SK-N-SH (cell line): ENCODE measurements at regions not wholly inside any gene's neighbourhood (a gene's known extent, or its start where the extent isn't known, plus 50 kb on each side); places are given as distances from the start of the nearest gene placed in this dataset.
A peak's percentile ranks its signal among the peaks of the same experiment; 100 is the strongest.

Experiments
- CTCF ChIA-PET: fragments of 300-600, 350-600 bp; formaldehyde crosslinking; extraction: SDS; loops from one replicate; lab custom pipeline; 2021; lab: Yijun Ruan, JAX
- POLR2A ChIA-PET: fragments of 350-600 bp; sonication (Branson Sonifier 250); formaldehyde crosslinking; extraction: SDS; loops from one replicate; lab custom pipeline; 2020; ENCODE audit warnings: antibody characterized with exemption, inconsistent platforms; lab: Yijun Ruan, JAX
- DNase-seq: peaks from one replicate; pipeline ENCODE4 v3.0.0; 2012
- H2AFZ ChIP-seq: fragments of 200-600 bp; sonication (generic); 2 replicates; pipeline ENCODE4 v1.8.1; 2016; ENCODE audit warnings: antibody characterized with exemption, mild to moderate bottlenecking, low read depth
- H3F3A ChIP-seq: fragments of 200-600 bp; sonication (generic); replicated peaks from 2 replicates; pipeline ENCODE3; 2016; ENCODE audit warnings: antibody characterized with exemption, mild to moderate bottlenecking; ENCODE audit not compliant: insufficient read depth
- H3K27ac ChIP-seq, 2 experiments: fragments of 200-500 bp in 1 of 2; fragments of 200-600 bp in 1 of 2; sonication (Bioruptor generic) in 1 of 2; sonication (generic), shearing (Covaris generic) in 1 of 2; 2 replicates each; pipeline versions ENCODE4 v1.5.1 to v1.6.1; 2014 to 2016; ENCODE audit warnings: low read depth in 2 of 2, inconsistent platforms in 1 of 2, low read length in 1 of 2, mild to moderate bottlenecking in 1 of 2, mixed read lengths in 1 of 2
- H3K27me3 ChIP-seq: fragments of 200-600 bp; sonication (generic), shearing (Covaris generic); 2 replicates; pipeline ENCODE4 v1.6.1; 2016; ENCODE audit warnings: mixed run types; ENCODE audit not compliant: insufficient read depth
- H3K36me3 ChIP-seq, 2 experiments: fragments of 200-500 bp in 1 of 2; fragments of 200-600 bp in 1 of 2; sonication (Bioruptor generic) in 1 of 2; sonication (generic) in 1 of 2; replicated peaks in 1 of 2; 2 replicates each; pipeline versions ENCODE3 to v1.5.1; 2014 to 2016; ENCODE audit warnings: low read length in 1 of 2, mild to moderate bottlenecking in 1 of 2; ENCODE audit not compliant: insufficient read depth in 2 of 2, control insufficient read depth in 1 of 2
- H3K4me1 ChIP-seq, 2 experiments: fragments of 200-500 bp in 1 of 2; fragments of 200-600 bp in 1 of 2; sonication (Bioruptor generic) in 1 of 2; sonication (generic), shearing (Covaris generic) in 1 of 2; 2 replicates each; pipeline versions ENCODE4 v1.5.1 to v1.6.1; 2014 to 2016; ENCODE audit warnings: low read depth in 1 of 2, low read length in 1 of 2, mixed run types in 1 of 2; ENCODE audit not compliant: insufficient read depth in 2 of 2, control insufficient read depth in 1 of 2
- H3K4me2 ChIP-seq: fragments of 200-600 bp; sonication (generic), shearing (Covaris generic); 2 replicates; pipeline ENCODE4 v1.6.1; 2017; ENCODE audit warnings: mixed run types
- H3K4me3 ChIP-seq, 2 experiments: fragments of 200-500 bp in 1 of 2; fragments of 200-600 bp in 1 of 2; sonication (Bioruptor generic) in 1 of 2; sonication (generic), shearing (Covaris generic) in 1 of 2; 2 replicates each; pipeline versions ENCODE4 v1.5.1 to v1.8.1; 2014 to 2016; ENCODE audit warnings: low read depth in 2 of 2, inconsistent platforms in 1 of 2, low read length in 1 of 2, mild to moderate bottlenecking in 1 of 2, mixed read lengths in 1 of 2, moderate library complexity in 1 of 2
- H3K79me2 ChIP-seq: fragments of 200-600 bp; sonication (generic); 2 replicates; pipeline ENCODE4 v1.8.1; 2017; ENCODE audit warnings: mild to moderate bottlenecking; ENCODE audit not compliant: insufficient read depth
- H3K9ac ChIP-seq: fragments of 200-600 bp; sonication (generic); 2 replicates; pipeline ENCODE4 v1.6.1; 2017; ENCODE audit warnings: mixed run types
- H3K9me2 ChIP-seq: fragments of 200-600 bp; sonication (generic); 2 replicates; pipeline ENCODE4 v1.6.1; 2017; ENCODE audit warnings: mixed run types
- H3K9me3 ChIP-seq: fragments of 200-600 bp; sonication (generic); 2 replicates; pipeline ENCODE4 v1.6.1; 2017; ENCODE audit warnings: mixed run types, mild to moderate bottlenecking, moderate library complexity
- H4K20me1 ChIP-seq: fragments of 200-600 bp; sonication (generic); 2 replicates; pipeline ENCODE4 v1.6.1; 2017; ENCODE audit warnings: mild to moderate bottlenecking, mixed run types; ENCODE audit not compliant: insufficient read depth
- CHD2 ChIP-seq: fragments of 150-350 bp; IDR thresholded peaks from 2 replicates; pipeline ENCODE4 v1.6.1; 2018; ENCODE audit warnings: low read length; ENCODE audit not compliant: partially characterized antibody
- CTCF ChIP-seq: fragments of 200-600 bp; sonication (generic); IDR thresholded peaks from 2 replicates; pipeline ENCODE4 v1.6.1; 2017; ENCODE audit warnings: antibody characterized with exemption, mild to moderate bottlenecking, moderate library complexity
- GATA2 ChIP-seq: sonication (generic); formaldehyde crosslinking; IDR thresholded peaks from 2 replicates; pipeline ENCODE4 v1.5.0; 2020; ENCODE audit warnings: mild to moderate bottlenecking, missing genetic modification reagents
- JUND ChIP-seq: IDR thresholded peaks from 2 replicates; pipeline ENCODE4 v1.4.0; 2012
- NRF1 ChIP-seq: IDR thresholded peaks from 2 replicates; pipeline ENCODE4 v1.6.1; 2012; ENCODE audit warnings: low read depth, mild to moderate bottlenecking, low read length
- RAD21 ChIP-seq: IDR thresholded peaks from 2 replicates; pipeline ENCODE4 v1.6.1; 2012; ENCODE audit warnings: mild to moderate bottlenecking, low read length
- RCOR1 ChIP-seq: fragments of 150-350 bp; IDR thresholded peaks from 2 replicates; pipeline ENCODE4 v1.6.1; 2017; ENCODE audit warnings: antibody characterized with exemption, low read length
- TAF1 ChIP-seq: IDR thresholded peaks from 2 replicates; pipeline ENCODE4 v1.6.1; 2012; ENCODE audit warnings: low read depth, mild to moderate bottlenecking, low read length, moderate library complexity, borderline replicate concordance
- TCF12 ChIP-seq: IDR thresholded peaks from 2 replicates; pipeline ENCODE4 v1.4.0; 2012
- TEAD4 ChIP-seq: IDR thresholded peaks from 2 replicates; pipeline ENCODE4 v1.4.0; 2012; ENCODE audit warnings: mild to moderate bottlenecking, borderline replicate concordance; ENCODE audit not compliant: insufficient read depth
- USF2 ChIP-seq: fragments of 150-350 bp; IDR thresholded peaks from 2 replicates; pipeline ENCODE4 v1.6.1; 2017; ENCODE audit warnings: antibody characterized with exemption, low read length, low read depth, borderline replicate concordance
- YY1 ChIP-seq: IDR thresholded peaks from 2 replicates; pipeline ENCODE4 v1.4.0; 2012; ENCODE audit warnings: low read depth, mild to moderate bottlenecking
- WGBS: methylation state at CpG from one replicate; pipeline ENCODE4 v1.1.6; 2017; ENCODE audit warnings: low lambda C conversion rate; 5-methylcytosine and 5-hydroxymethylcytosine counted together

DNA sequence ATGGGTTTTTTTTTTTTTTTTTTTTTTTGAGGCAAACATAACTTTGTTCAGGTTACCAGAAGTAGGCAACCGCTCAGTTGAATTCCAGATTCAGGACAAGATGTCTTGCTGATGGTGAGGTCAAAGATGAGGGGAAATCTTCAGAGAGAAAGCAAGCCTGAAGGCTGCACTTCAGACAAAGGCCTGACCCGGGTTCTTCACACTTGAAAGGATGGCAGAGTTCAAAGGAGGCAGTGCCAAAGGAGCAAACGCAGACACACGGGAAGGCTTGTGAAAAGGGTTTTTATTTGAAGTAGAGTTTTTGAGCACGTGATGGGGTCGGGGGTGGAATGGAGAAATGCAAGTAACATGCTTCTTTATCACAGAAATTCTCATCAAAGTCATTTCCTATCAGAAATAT is 960.2 kb upstream of the EEF2KMT start (continued):
- TF ChIP-seq USF2, result no peak

DNA sequence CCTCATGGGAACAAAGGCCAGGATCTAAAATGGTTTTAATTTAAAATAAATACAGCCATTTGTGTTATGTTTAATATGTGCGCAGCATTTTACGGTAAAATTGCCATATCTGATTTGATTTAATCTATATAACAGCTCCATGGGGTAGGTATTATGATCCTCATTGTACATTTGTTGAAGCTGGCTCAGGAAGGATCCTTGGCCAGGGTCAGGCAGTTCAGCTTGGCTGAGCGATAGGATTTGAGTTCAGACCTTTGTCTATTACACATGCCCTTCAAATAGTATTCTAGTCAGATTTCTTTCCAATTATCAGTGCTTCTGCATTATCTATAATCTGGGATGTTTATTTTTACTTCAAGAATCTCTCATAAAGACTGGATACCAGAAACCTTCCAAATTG is 950.4 kb upstream of the EEF2KMT start:
- H3K9ac ChIP-seq, result no peak overlapping the region
- no peaks in the 10 kb centered on the region for H3F3A ChIP-seq
- TF ChIP-seq TEAD4 (no peak), GATA2 (peak; percentile 38; the same call in 1 of the 2 replicates)
- H3K36me3 ChIP-seq, result no peaks in the 10 kb centered on the region
- peaks cover 0 to 8% of the 10 kb centered on the region in 2 experiments; a peak in 2 of 4 replicates for H3K4me1 ChIP-seq
- no peaks in the 10 kb centered on the region for H3K79me2 ChIP-seq
- H3K4me3 ChIP-seq, result no peak overlapping the region
- no peaks in the 10 kb centered on the region for H3K9me3 ChIP-seq
- DNase-seq, result peak; percentile 35
- no peaks in the 10 kb centered on the region for H3K27me3 ChIP-seq
- no peak overlapping the region for H2AFZ ChIP-seq
- ChIA-PET POLR2A (no interaction called here), CTCF (interaction anchor here (0.7 to 2.3 kb wide), 5 partner anchors 10 to 526 kb away, joined by 3 to 5 read pairs (median 4); no protein-coding TSS in a partner anchor)
- no peak overlapping the region for H3K27ac ChIP-seq
- H3K9me2 ChIP-seq, result no peaks in the 10 kb centered on the region
- no peak overlapping the region for H3K4me2 ChIP-seq
- no peaks in the 10 kb centered on the region for H4K20me1 ChIP-seq
- WGBS, result 21% methylated on average over 3 of the region's 3 CpGs

- Histone ChIP-seq H3K4me2 (no peak overlapping the region), H3K27ac (no peak overlapping the region), H4K20me1 (no peaks in the 10 kb centered on the region), H3K4me3 (no peak overlapping the region), H3K4me1 (peaks cover 0 to 8% of the 10 kb centered on the region in 2 experiments; a peak in 2 of 4 replicates), H3K9ac (no peak overlapping the region), H2AFZ (no peak overlapping the region), H3K9me3 (no peaks in the 10 kb centered on the region), H3K27me3 (no peaks in the 10 kb centered on the region), H3F3A (no peaks in the 10 kb centered on the region), H3K79me2 (no peaks in the 10 kb centered on the region), H3K36me3 (no peaks in the 10 kb centered on the region), H3K9me2 (no peaks in the 10 kb centered on the region)
- TF ChIP-seq NRF1 (no peak), JUND (no peak)
- 15% methylated on average over 3 of the region's 3 CpGs for WGBS
- ChIA-PET CTCF (interaction anchor here (0.6 to 2.3 kb wide), 6 partner anchors 9 to 527 kb away, joined by 3 to 5 read pairs (median 3); no protein-coding TSS in a partner anchor), POLR2A (no interaction called here)
- no peak for DNase-seq
Observed at GRCh38 chr16:6047325-6047724, 949.7 kb upstream of the EEF2KMT start.

- no peak overlapping the region for H3K4me2 ChIP-seq
- ChIA-PET CTCF (interaction anchor here (1.0 to 1.6 kb wide), 3 partner anchors 23 to 534 kb away, joined by 3 to 5 read pairs (median 5); no protein-coding TSS in a partner anchor), POLR2A (no interaction called here)
- DNase-seq, result peak; percentile 24
- H3F3A ChIP-seq, result no peaks in the 10 kb centered on the region
- H3K27me3 ChIP-seq, result no peaks in the 10 kb centered on the region
- no peak overlapping the region for H2AFZ ChIP-seq
- H3K27ac ChIP-seq, result no peak overlapping the region
- 36% methylated on average over 5 of the region's 5 CpGs for WGBS
- no peak overlapping the region for H3K9ac ChIP-seq
- no peaks in the 10 kb centered on the region for H3K79me2 ChIP-seq
- no peaks in the 10 kb centered on the region for H3K36me3 ChIP-seq
- H3K9me2 ChIP-seq, result no peaks in the 10 kb centered on the region
- no peaks in the 10 kb centered on the region; a peak in 1 of 4 replicates for H3K4me1 ChIP-seq
- H3K4me3 ChIP-seq, result no peak overlapping the region
- H4K20me1 ChIP-seq, result no peaks in the 10 kb centered on the region
- no peaks in the 10 kb centered on the region for H3K9me3 ChIP-seq
- TF ChIP-seq RCOR1 (no peak), RAD21 (no peak), USF2 (no peak), TCF12 (no peak), CTCF (no peak), TAF1 (no peak), YY1 (no peak), CHD2 (no peak)
- TF ChIP-seq, all 33 proteins: peak for 0
Observed at GRCh38 chr16:6038941-6039645, 941.5 kb upstream of the EEF2KMT start.
